ENCODE measurements at regions not wholly inside any gene's neighbourhood (a gene's known extent, or its start where the extent isn't known, plus 50 kb on each side); places are given as distances from the start of the nearest gene placed in this dataset.

- no peak overlapping the region for H3K27ac ChIP-seq
- no peaks in the 10 kb centered on the region for H4K20me1 ChIP-seq (ENCODE audit: insufficient read depth)
- H3K36me3 ChIP-seq (ENCODE audit: low read depth), result no peaks in the 10 kb centered on the region
- no peak overlapping the region for H3K4me2 ChIP-seq
- H2AFZ ChIP-seq, result no peak overlapping the region
- no peaks in the 10 kb centered on the region for H3K79me2 ChIP-seq (ENCODE audit: low read depth)
- H3K4me3 ChIP-seq, result no peak overlapping the region
- no TSS peak for BruUV-seq (replicated peaks)
- intact Hi-C loops (cut with micrococcal nuclease; ENCODE audit: unreplicated experiment), result no loop called here
- no peaks in the 10 kb centered on the region for H3K4me1 ChIP-seq (replicated peaks; ENCODE audit: insufficient read depth)
- no peaks in the 10 kb centered on the region for H3K9me2 ChIP-seq (ENCODE audit: insufficient read depth)
- DNase-seq, result no peak
- CTCF ChIA-PET, result no interaction called here
- H3F3A ChIP-seq (ENCODE audit: insufficient read depth, low read depth), result no peaks in the 10 kb centered on the region
- POLR2A ChIA-PET (ENCODE audit: unreplicated experiment), result no interaction called here
- peaks cover 8% of the 10 kb centered on the region for H3K27me3 ChIP-seq (ENCODE audit: insufficient read depth, low read depth)
- TF ChIP-seq EZH2 (IDR thresholded peaks at IDR 0.05; ENCODE audit: low read depth) (no peak), CTCF (conservative IDR thresholded peaks at IDR 0.05) (no peak)
- H3K9me3 ChIP-seq (ENCODE audit: insufficient read depth, low read depth), result no peaks in the 10 kb centered on the region
Observed at GRCh38 chr5:62046191-62046590, 259.8 kb upstream of the KIF2A start.

GRCh38 chr5:62051747-62052146 lies 254.3 kb upstream of the KIF2A start:
- no peaks in the 10 kb centered on the region for H3K4me1 ChIP-seq (replicated peaks; ENCODE audit: insufficient read depth)
- no TSS peak for BruUV-seq (replicated peaks)
- CTCF ChIA-PET, result no interaction called here
- DNase-seq, result no peak
- no peak overlapping the region for H3K4me3 ChIP-seq
- TF ChIP-seq EZH2 (IDR thresholded peaks at IDR 0.05; ENCODE audit: low read depth), result no peak
- TF ChIP-seq CTCF (conservative IDR thresholded peaks at IDR 0.05), result no peak
- H3K27me3 ChIP-seq (ENCODE audit: insufficient read depth, low read depth), result no peaks in the 10 kb centered on the region
- no peak overlapping the region for H2AFZ ChIP-seq
- no peak overlapping the region for H3K27ac ChIP-seq
- H3K9me3 ChIP-seq (ENCODE audit: insufficient read depth, low read depth), result no peaks in the 10 kb centered on the region
- H3K36me3 ChIP-seq (ENCODE audit: low read depth), result no peaks in the 10 kb centered on the region
- POLR2A ChIA-PET (ENCODE audit: unreplicated experiment), result no interaction called here
- no peaks in the 10 kb centered on the region for H3F3A ChIP-seq (ENCODE audit: insufficient read depth, low read depth)
- no peaks in the 10 kb centered on the region for H3K79me2 ChIP-seq (ENCODE audit: low read depth)
- no peaks in the 10 kb centered on the region for H4K20me1 ChIP-seq (ENCODE audit: insufficient read depth)
- intact Hi-C loops (cut with micrococcal nuclease; ENCODE audit: unreplicated experiment), result no loop called here
- H3K9me2 ChIP-seq (ENCODE audit: insufficient read depth), result no peaks in the 10 kb centered on the region
- H3K4me2 ChIP-seq, result no peak overlapping the region

GRCh38 chr5:62059960-62060359 lies 246.0 kb upstream of the KIF2A start:
- intact Hi-C loops (cut with micrococcal nuclease; ENCODE audit: unreplicated experiment), result no loop called here
- TF ChIP-seq CTCF (conservative IDR thresholded peaks at IDR 0.05) (no peak), EZH2 (IDR thresholded peaks at IDR 0.05; ENCODE audit: low read depth) (no peak)
- Histone ChIP-seq H3K4me2 (no peak overlapping the region), H3K79me2 (ENCODE audit: low read depth) (no peaks in the 10 kb centered on the region), H4K20me1 (ENCODE audit: insufficient read depth) (no peaks in the 10 kb centered on the region), H3K36me3 (ENCODE audit: low read depth) (no peaks in the 10 kb centered on the region), H3K9me2 (ENCODE audit: insufficient read depth) (no peaks in the 10 kb centered on the region), H3K4me1 (replicated peaks; ENCODE audit: insufficient read depth) (no peaks in the 10 kb centered on the region), H3K27me3 (ENCODE audit: insufficient read depth, low read depth) (peaks cover 5% of the 10 kb centered on the region; the same call in 1 of the 2 replicates), H2AFZ (no peak overlapping the region), H3K27ac (no peak overlapping the region), H3K9me3 (ENCODE audit: insufficient read depth, low read depth) (no peaks in the 10 kb centered on the region), H3F3A (ENCODE audit: insufficient read depth, low read depth) (no peaks in the 10 kb centered on the region), H3K4me3 (no peak overlapping the region)
- CTCF ChIA-PET, result no interaction called here
- DNase-seq, result no peak
- POLR2A ChIA-PET (ENCODE audit: unreplicated experiment), result no interaction called here
- BruUV-seq (replicated peaks), result no TSS peak
